Vagina (tissue), 2 donors: ENCODE measurements at regions not wholly inside any gene's neighbourhood (a gene's known extent, or its start where the extent isn't known, plus 50 kb on each side); places are given as distances from the start of the nearest gene placed in this dataset.

ENCODE experiments used
- POLR2A ChIP-seq, 2 donors: fragments of 450-650 bp; IDR thresholded peaks; one replicate each; pipeline ENCODE4 v1.6.1; 2017; ENCODE audit warnings: antibody characterized with exemption in 2 of 2, mild to moderate bottlenecking in 2 of 2, moderate library complexity in 2 of 2
- TF ChIP-seq, protein P1 (sequence below), 3 experiments: fragments of 450-650 bp in 2 of 3; fragments of 200-600 bp in 1 of 3; sonication (generic) in 1 of 3; IDR thresholded peaks; one replicate each; pipeline ENCODE4 v1.5.1; 2017 to 2019; ENCODE audit warnings: antibody characterized with exemption in 3 of 3, mild to moderate bottlenecking in 2 of 3, moderate library complexity in 2 of 3

DNA sequence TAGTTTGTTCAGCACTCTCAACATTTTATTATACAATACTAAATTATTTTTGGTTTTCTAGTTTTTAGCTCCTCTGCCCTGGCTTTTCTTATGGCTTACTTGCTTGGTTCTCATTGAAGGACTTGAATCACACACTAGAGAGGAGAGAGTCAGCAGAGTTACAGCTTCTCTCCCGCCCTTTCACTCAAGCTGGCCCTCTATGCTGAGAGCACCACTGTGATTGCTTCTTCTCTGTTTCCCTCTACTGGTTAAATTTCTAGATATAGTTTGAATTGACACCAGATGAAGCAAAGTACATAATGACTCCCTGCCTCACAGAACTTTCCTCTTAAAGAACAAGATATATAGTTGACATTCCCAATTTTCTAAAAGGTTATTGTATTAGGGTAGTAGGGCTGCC lies 767.3 kb upstream of the SORCS1 start:
- TF ChIP-seq, protein P1, sequence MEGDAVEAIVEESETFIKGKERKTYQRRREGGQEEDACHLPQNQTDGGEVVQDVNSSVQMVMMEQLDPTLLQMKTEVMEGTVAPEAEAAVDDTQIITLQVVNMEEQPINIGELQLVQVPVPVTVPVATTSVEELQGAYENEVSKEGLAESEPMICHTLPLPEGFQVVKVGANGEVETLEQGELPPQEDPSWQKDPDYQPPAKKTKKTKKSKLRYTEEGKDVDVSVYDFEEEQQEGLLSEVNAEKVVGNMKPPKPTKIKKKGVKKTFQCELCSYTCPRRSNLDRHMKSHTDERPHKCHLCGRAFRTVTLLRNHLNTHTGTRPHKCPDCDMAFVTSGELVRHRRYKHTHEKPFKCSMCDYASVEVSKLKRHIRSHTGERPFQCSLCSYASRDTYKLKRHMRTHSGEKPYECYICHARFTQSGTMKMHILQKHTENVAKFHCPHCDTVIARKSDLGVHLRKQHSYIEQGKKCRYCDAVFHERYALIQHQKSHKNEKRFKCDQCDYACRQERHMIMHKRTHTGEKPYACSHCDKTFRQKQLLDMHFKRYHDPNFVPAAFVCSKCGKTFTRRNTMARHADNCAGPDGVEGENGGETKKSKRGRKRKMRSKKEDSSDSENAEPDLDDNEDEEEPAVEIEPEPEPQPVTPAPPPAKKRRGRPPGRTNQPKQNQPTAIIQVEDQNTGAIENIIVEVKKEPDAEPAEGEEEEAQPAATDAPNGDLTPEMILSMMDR (IDR thresholded peaks at IDR 0.05): no peak
- no peak for TF ChIP-seq POLR2A (IDR thresholded peaks at IDR 0.05)
